GM18499 (cell line): ENCODE measurements at regions not wholly inside any gene's neighbourhood (a gene's known extent, or its start where the extent isn't known, plus 50 kb on each side); places are given as distances from the start of the nearest gene placed in this dataset.

Experiments used
- ATAC-seq: cut with Tn5 transposase; IDR thresholded peaks from one replicate; pipeline ENCODE4 v1.9.1; 2021; ENCODE audit warnings: moderate number of reproducible peaks; ENCODE audit not compliant: insufficient read depth, unreplicated experiment

DNA sequence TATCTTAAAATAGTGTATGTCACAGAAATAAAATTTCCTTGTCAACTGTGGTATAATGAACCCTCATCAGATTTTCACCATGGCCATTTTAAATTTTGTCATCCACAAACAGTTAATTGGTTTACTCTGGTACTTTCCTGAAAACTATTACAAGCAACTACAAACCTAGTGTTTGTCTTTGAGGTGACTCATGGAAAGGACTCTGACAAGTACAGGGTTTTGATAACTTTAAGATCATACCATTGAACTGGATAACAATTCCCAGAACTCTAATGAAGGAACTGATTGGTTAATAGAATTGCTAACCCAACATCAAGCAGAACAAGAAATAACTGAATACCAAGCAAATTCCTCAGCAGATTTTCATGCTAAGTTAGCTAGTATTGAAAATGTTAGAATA is 237.7 kb upstream of the IPO5 start:
- no peak for ATAC-seq

DNA sequence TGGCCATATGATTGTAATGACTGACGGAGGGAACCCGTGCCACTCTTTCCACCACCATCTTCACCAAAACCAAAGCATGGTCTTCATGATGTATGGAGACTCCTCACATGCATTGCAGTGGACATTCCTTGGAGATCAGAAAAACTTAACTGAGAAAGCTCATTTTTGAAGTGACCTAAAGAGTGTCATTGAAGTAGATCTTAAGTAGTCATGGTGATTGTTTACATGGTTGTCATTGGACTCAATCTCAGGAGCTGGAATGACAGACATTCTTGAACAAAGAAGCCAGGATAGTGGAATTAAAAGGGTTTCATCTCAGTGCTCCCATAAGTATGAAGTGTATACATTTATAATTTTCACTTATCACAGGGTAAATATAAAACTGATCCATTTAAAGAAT is 236.7 kb upstream of the IPO5 start:
- ATAC-seq: no peak

- no peak for ATAC-seq
Observed at GRCh38 chr13:97719736-97720135, 233.7 kb upstream of the IPO5 start.

DNA sequence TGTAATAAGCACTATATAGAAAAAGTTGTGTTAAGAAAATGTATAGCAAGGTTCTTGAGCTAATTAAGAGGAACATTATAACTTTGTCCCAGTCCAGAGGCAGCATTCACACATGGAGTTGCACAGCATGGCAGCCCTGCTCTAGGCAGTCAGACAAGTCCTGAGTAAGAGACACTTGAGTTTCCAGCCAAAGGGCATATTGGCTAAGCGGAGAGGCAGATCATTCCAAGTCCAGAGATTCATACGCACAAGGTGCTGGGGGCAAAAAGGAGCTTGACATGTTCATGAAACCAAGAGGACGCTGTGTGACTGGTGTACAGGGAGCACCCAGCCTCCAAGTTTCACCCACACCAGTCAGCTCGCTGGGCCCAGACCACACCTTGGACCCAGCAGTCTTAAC is 232.6 kb upstream of the IPO5 start:
- no peak for ATAC-seq

- no peak for ATAC-seq
Observed at GRCh38 chr13:97723655-97724054, 229.8 kb upstream of the IPO5 start.

- ATAC-seq: no peak
Observed at GRCh38 chr13:97724450-97724849, 229.0 kb upstream of the IPO5 start.

- ATAC-seq: no peak
Observed at GRCh38 chr13:97726664-97727280, 226.7 kb upstream of the IPO5 start.

DNA sequence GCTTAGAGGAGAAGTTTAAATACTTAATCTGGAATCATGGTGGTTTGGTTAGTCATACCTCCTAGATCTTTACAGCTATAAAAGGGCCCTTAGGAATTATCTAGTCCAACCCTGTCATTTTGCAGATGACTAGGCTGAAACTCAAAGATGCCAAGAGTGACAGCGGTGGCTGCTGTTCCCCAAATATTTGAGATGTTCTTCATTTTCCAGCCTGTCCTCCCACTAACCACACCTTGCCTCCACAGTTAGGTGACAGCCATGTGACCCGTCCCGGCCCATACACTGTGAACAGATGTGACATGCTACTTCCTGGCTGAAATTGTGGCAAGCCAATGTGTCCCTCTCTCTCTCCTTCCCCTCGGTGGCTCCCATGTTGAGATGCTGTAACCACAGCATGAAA is 225.5 kb upstream of the IPO5 start:
- ATAC-seq: no peak

GRCh38 chr13:97736436-97736835 is 217.0 kb upstream of the IPO5 start:
- ATAC-seq: no peak

GRCh38 chr13:97742084-97742483 is 211.4 kb upstream of the IPO5 start:
- ATAC-seq: no peak

DNA sequence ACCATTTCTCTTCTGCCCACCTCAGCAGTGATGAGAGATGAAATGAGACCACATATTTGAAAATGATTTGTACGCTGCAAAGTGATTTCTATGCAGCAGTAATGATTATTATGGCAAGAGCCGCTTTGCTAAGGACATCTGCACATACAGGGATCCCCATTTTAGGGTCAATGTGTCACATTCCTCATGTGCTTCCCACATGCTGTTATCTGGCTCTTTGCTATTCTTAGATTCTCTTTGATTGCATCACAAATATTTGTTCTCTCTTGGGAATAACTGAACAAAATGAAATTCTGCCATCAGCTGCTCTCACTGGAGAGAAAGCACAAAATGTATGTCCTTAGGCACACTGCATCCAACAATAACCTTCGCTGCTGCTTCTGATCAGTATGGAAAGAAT is 209.5 kb upstream of the IPO5 start:
- ATAC-seq: no peak

DNA sequence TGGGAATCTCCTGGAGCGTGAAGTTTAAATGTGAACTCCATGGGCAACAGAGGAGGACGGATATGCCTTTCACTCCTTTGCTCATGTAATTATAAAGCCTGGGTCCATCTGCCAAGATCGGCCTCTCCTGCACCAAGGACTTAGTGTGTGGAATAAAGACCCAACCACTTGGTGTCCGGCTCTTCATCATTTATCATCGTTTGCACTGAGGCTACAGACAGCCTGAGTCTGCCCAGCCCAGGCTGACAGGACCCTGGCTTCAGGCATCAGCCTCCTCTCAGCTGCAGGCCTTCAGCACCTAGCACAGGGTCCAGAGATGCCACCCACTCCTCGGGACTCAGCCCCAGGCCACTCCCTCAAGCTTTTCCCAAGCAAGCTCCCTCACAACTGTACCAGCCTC is 206.8 kb upstream of the IPO5 start:
- ATAC-seq: no peak

DNA sequence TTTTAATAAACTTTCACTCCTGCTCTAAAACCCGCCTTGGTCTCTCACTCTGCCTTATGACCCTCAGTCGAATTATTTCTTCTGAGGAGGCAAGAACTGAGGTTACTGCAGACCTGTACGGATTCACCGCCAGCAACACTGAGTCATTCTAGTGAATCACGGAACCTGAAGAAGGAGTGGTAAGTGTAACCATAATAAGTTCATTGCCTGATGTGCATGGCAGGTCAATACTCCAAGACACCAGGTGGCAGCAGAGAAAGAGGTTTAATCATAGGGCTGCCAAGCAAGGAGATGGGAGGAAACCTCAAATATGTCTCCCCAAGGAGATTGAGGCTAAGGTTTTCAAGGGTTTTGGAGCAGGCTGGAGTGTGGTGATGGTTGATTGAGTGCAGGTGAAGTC is 204.3 kb upstream of the IPO5 start:
- ATAC-seq: no peak

- no peak for ATAC-seq
Observed at GRCh38 chr13:97751477-97751876, 202.0 kb upstream of the IPO5 start.

DNA sequence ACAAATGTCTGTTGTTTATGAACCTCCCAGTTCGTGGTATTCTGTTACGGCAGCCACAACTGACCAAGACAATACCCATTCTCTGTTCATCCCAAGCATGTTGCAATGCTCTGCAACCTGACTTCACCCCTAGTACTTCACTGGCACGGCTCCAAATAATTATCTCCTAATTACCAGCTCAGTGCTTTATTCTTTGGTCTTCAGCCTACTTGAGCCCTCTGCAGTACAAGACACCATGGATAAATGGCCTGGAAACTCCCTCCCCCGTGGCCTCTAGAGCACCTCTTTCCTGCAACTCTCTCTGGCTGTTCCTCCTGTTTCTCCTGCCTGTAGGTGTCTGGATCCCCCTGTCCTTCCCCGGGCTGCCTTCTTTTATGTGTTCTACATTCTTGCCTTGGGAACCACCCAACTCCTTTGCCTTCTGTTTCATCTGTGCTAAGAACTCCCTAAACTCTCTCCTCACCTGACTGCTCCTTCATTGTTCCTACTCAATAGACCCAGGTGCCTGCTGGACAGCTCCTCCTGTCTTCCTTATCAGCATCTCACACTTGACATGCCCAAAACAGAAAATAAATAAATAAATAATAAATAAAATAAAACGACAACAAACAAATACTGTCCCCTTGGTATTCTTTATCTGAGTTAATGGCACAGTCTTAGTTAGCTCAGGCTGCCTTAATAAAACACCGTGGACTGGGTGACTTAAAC is 200.4 kb upstream of the IPO5 start:
- no peak for ATAC-seq

DNA sequence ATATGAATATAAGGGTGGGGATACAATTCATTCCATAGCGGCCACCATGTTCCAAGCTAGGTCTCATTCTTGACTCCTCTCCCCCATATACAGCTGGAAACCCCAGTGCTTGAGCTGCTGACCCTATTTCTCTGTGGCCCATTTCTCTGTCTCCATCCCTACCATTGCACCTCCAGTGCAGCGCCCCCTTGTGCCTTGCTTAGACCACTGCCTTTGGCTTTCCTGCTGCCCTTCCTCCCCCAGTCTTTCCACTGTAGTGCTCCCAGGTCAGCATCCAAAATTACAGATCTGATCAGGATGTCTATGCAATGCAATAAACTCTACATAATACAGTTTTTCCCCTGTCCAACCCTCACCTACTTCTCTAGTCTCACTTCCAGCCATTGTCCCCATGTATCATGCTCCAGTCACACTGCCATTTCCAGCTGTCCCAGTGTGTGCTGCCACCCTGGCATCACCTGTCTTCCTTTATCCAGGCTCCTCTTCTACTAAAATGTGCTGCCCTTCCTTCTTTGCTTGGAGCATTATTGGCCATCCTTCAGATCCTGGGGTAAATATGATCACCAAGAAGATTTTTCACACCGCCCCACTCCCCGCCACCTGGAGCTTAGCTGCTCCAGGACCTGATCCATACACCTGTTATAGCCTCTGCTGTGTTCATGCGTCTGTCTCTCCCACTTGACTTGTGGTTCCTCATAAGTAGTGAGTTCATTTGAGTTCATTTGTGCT is 199.4 kb upstream of the IPO5 start:
- ATAC-seq: no peak

- no peak for ATAC-seq
Observed at GRCh38 chr13:97757807-97758206, 195.7 kb upstream of the IPO5 start.

DNA sequence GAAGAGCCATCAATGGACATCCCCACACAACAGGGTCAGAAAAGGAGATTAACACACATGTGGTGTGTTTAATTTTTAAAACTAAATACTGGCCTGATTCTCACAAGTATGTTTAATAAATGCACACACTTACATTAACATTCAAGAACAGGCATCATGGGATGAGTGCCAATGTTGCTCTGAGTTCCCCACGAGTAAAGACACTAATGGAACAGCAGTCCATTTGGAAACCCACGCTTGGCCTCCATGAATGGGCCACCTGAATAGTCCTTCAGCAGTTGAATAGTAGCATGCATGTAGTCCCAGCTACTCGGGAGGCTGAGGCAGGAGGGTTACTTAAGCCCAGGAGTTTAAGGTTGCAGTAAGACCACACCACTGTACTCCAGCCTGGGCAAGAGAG is 195.2 kb upstream of the IPO5 start:
- no peak for ATAC-seq

GRCh38 chr13:97761796-97762540 is 191.5 kb upstream of the IPO5 start:
- no peak for ATAC-seq

DNA sequence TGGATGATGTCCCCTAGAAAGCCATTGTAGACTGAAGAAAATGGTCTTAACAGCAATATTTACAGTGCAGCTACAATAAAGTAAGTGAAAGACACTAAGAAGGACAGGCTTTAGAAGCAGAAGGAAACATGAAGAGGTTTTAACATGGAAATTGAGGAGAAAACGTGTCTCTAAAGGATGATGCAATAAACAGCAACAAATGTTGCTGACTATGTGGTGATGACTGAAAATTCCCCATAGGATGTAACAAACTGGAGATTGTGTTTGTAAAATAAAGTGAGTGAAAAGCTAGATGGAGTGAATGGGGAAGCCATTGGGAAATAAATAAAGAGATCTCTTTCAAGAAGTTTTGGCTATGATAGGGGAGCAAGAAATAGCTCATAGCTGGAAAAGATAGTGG is 186.7 kb upstream of the IPO5 start:
- ATAC-seq: no peak

DNA sequence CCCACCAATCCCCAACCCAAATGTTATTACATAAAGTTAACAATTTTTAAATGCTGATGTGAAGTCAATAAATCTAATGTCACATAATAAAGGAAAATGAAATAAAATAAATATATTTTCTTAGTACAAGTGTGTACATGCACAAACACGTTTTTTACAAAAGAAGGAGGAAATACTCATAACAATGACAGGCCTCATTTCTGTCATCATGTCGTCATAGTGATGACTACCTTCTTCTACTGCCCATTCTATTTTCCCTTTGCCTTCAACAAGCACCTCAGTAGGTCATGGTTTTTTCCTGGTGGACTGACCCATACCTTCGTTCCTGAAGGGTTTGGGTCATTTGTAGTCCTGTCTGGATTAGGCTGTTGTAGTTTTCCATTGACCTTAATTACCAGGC is 185.3 kb upstream of the IPO5 start:
- ATAC-seq: no peak
